OCI-LY7 (cell line): ENCODE measurements at regions not wholly inside any gene's neighbourhood (a gene's known extent, or its start where the extent isn't known, plus 50 kb on each side); places are given as distances from the start of the nearest gene placed in this dataset.

Experiments used
- CTCF ChIP-seq: fragments of 200-600 bp; sonication (generic); conservative IDR thresholded peaks from 2 replicates; pipeline ENCODE4 v1.5.1; 2014; ENCODE audit warnings: mild to moderate bottlenecking, antibody characterized with exemption, low read length, moderate library complexity, mixed read lengths
- EZH2phosphoT487 ChIP-seq: fragments of 200-600 bp; sonication (generic); IDR thresholded peaks from 2 replicates; pipeline ENCODE4 v1.6.1; 2018; ENCODE audit warnings: low read depth, borderline replicate concordance, mild to moderate bottlenecking, mixed run types, antibody characterized with exemption, low read length, moderate library complexity, mixed read lengths

- no peak for TF ChIP-seq CTCF
- no peak for TF ChIP-seq EZH2phosphoT487
Observed at GRCh38 chr6:8953310-8953709, 518.0 kb upstream of the SLC35B3 start.
